ENCODE measurements at regions not wholly inside any gene's neighbourhood (a gene's known extent, or its start where the extent isn't known, plus 50 kb on each side); places are given as distances from the start of the nearest gene placed in this dataset.
"Not testable (repeated sequence)": the region's sequence is repeated elsewhere in the genome, so short reads cannot be mapped to it uniquely, and the experiment has no call there.

DNA sequence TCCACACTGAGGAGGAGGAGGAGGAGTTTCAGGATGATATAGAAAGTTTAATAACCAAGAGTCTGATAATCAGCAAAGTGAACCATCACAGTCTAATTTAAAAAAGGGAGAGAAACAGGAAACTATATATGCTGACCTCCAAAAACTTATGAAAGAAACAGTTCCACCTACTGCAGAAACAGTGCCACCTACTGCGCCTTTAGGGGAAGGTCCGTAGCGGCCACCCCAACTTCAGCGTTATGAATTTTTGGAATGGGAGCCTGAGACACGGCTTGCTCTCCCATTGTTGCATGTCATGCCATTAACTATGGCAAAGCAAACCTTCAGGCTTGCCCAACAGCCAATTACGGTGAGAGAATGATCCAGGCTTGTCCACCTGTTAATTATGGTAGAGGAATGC, 1719.2 kb upstream of the LRRTM1 start:
- no peak for DNase-seq
- intact Hi-C loops (cut with DNase I), result no loop called here
- no peak overlapping the region for H3K9ac ChIP-seq (ENCODE audit: low read depth in 2 of 2, low read length in 2 of 2)
- H3K27me3 ChIP-seq, result no peaks in the 10 kb centered on the region
- no peaks in the 10 kb centered on the region for H3K9me3 ChIP-seq
- no peaks in the 10 kb centered on the region for H3K36me3 ChIP-seq
- no peaks in the 10 kb centered on the region for H3K4me1 ChIP-seq
- no peak overlapping the region for H3K27ac ChIP-seq
- no peak overlapping the region for H3K4me3 ChIP-seq
- TF ChIP-seq, protein P1, sequence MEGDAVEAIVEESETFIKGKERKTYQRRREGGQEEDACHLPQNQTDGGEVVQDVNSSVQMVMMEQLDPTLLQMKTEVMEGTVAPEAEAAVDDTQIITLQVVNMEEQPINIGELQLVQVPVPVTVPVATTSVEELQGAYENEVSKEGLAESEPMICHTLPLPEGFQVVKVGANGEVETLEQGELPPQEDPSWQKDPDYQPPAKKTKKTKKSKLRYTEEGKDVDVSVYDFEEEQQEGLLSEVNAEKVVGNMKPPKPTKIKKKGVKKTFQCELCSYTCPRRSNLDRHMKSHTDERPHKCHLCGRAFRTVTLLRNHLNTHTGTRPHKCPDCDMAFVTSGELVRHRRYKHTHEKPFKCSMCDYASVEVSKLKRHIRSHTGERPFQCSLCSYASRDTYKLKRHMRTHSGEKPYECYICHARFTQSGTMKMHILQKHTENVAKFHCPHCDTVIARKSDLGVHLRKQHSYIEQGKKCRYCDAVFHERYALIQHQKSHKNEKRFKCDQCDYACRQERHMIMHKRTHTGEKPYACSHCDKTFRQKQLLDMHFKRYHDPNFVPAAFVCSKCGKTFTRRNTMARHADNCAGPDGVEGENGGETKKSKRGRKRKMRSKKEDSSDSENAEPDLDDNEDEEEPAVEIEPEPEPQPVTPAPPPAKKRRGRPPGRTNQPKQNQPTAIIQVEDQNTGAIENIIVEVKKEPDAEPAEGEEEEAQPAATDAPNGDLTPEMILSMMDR (IDR thresholded peaks at IDR 0.05), result no peak

DNA sequence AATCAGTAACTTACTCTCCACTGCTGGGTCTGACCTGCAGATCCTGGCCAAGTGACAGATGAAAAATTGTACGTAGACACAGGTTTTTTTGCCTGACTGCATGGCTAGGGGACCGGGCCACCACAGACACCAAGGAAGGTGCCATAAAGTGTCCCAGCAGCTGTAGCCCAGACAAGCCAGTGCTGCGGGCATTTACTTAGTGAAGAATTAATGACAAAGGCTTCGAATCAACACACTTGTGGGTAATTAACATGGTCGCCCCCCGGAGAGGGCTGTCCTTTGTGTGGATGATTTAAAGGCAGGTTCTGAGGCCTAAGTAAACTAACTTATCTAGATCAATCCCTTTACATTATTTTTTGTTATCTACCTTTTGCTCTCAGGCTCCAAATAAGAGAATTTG, 1709.1 kb upstream of the LRRTM1 start:
- no peak for DNase-seq
- H3K4me1 ChIP-seq, result no peaks in the 10 kb centered on the region
- no peaks in the 10 kb centered on the region for H3K27me3 ChIP-seq
- no peaks in the 10 kb centered on the region for H3K9me3 ChIP-seq
- no peaks in the 10 kb centered on the region for H3K36me3 ChIP-seq
- no peak overlapping the region for H3K4me3 ChIP-seq
- H3K27ac ChIP-seq, result no peak overlapping the region
- H3K9ac ChIP-seq (ENCODE audit: low read depth in 2 of 2, low read length in 2 of 2), result no peak overlapping the region
- TF ChIP-seq, protein P1 (IDR thresholded peaks at IDR 0.05), result no peak
- intact Hi-C loops (cut with DNase I), result no loop called here

DNA sequence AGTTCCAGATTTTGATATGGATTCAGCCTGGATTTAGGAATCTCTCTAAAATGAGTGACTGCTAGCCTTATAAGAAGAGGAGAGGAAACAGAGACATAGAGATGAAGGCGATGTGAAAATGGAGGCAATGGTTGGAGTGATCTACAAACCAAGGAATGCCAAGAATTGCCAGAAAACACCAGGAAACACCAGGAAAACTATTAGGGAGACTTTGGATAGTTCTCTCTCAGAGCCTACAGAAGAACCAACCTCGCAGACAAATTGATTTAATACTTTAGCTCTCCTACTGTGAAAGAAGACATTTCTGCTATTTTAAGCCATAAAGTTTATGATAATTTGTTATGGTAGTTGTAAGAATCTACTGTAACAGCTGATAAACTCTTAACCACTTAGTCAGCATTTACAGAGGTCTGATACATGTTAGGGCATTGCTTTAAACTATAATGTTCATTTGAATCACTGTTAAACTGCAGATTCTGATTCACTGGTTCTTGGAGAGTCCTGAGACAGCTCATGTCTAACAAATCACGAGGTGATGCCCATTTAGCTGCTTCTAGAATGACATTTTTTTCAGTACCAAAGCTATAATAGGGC, 1702.6 kb upstream of the LRRTM1 start:
- TF ChIP-seq, protein P1 (IDR thresholded peaks at IDR 0.05), result no peak
- no peaks in the 10 kb centered on the region for H3K4me1 ChIP-seq
- H3K27me3 ChIP-seq, result no peaks in the 10 kb centered on the region
- intact Hi-C loops (cut with DNase I), result no loop called here
- no peak overlapping the region for H3K9ac ChIP-seq (ENCODE audit: low read depth in 2 of 2, low read length in 2 of 2)
- H3K36me3 ChIP-seq, result no peaks in the 10 kb centered on the region
- no peak overlapping the region for H3K4me3 ChIP-seq
- no peak for DNase-seq
- H3K27ac ChIP-seq, result no peak overlapping the region
- no peaks in the 10 kb centered on the region for H3K9me3 ChIP-seq

DNA sequence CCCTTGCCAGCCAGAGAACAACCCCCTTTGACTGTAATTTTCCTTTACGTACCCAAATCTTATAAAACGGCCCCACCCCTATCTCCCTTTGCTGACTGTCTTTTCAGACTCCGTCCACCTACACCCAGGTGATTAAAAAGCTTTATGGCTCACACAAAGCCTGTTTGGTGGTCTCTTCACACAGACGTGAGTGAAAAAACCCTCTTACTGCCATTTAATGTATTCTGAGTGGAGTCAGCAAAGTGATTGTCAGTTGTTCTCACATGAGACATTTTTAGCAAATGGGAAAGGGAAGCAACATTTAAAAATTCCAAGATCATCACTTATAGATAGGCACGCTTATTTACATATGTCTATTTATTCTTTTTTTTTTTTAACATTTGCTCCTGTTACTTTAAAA, 1701.3 kb upstream of the LRRTM1 start:
- H3K4me1 ChIP-seq; intact Hi-C loops (cut with DNase I); H3K9me3 ChIP-seq; H3K27me3 ChIP-seq; DNase-seq; H3K36me3 ChIP-seq; H3K4me3 ChIP-seq; H3K27ac ChIP-seq; H3K9ac ChIP-seq (ENCODE audit: low read depth in 2 of 2, low read length in 2 of 2): not testable (repeated sequence)

DNA sequence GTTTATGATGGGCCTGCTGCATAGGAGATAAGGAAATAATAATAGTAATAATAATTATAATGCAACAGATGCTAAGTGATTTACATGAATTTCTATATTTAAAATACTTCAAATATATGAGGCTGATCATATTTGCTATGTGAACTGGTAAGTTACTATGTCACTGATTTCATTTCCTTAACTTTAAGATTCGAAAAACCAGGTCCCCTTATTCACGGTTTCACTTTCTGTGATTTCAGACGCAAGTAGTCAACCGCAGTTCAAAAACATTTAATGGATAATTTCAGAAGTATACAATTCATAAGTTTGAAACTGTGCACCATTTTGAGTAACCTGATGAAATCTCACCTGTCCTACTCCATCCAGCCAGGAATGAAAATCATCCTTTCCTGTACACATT, 1697.1 kb upstream of the LRRTM1 start:
- no peak overlapping the region for H3K9ac ChIP-seq (ENCODE audit: low read depth in 2 of 2, low read length in 2 of 2)
- no peaks in the 10 kb centered on the region for H3K9me3 ChIP-seq
- no peak overlapping the region for H3K4me3 ChIP-seq
- H3K27ac ChIP-seq, result no peak overlapping the region
- no peak for DNase-seq
- TF ChIP-seq, protein P1 (IDR thresholded peaks at IDR 0.05), result no peak
- H3K36me3 ChIP-seq, result no peaks in the 10 kb centered on the region
- intact Hi-C loops (cut with DNase I), result no loop called here
- H3K27me3 ChIP-seq, result no peaks in the 10 kb centered on the region
- no peaks in the 10 kb centered on the region for H3K4me1 ChIP-seq

DNA sequence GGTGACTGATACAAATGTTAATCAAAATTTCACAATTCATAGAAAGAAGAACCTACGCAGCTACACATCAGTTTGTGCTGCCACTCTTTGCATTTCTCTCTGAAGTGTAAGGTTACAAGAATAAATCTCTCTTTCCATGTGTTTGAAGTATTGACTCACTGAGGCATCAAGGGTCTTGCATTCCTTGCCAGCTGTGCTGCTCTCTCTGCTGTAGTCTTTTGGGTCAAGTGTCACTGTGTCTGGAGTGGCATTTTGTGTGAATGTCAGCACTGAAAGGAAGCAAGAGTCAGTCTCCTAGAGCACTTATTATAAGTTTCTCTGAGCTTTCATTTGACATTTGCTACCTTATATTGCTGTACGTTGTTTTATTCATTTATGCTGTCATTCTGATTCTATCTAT, 1696.1 kb upstream of the LRRTM1 start:
- no peak overlapping the region for H3K27ac ChIP-seq
- TF ChIP-seq, protein P1 (IDR thresholded peaks at IDR 0.05), result no peak

More for the DNA sequence above, 1696.1 kb upstream of the LRRTM1 start:
- H3K4me1 ChIP-seq, result no peaks in the 10 kb centered on the region
- H3K27me3 ChIP-seq, result no peaks in the 10 kb centered on the region
- no peaks in the 10 kb centered on the region for H3K36me3 ChIP-seq
- intact Hi-C loops (cut with DNase I), result no loop called here
- no peak overlapping the region for H3K4me3 ChIP-seq
- H3K9ac ChIP-seq (ENCODE audit: low read depth in 2 of 2, low read length in 2 of 2), result no peak overlapping the region
- no peaks in the 10 kb centered on the region for H3K9me3 ChIP-seq
- DNase-seq, result no peak
